ENCODE measurements at regions not wholly inside any gene's neighbourhood (a gene's known extent, or its start where the extent isn't known, plus 50 kb on each side); places are given as distances from the start of the nearest gene placed in this dataset.

DNA sequence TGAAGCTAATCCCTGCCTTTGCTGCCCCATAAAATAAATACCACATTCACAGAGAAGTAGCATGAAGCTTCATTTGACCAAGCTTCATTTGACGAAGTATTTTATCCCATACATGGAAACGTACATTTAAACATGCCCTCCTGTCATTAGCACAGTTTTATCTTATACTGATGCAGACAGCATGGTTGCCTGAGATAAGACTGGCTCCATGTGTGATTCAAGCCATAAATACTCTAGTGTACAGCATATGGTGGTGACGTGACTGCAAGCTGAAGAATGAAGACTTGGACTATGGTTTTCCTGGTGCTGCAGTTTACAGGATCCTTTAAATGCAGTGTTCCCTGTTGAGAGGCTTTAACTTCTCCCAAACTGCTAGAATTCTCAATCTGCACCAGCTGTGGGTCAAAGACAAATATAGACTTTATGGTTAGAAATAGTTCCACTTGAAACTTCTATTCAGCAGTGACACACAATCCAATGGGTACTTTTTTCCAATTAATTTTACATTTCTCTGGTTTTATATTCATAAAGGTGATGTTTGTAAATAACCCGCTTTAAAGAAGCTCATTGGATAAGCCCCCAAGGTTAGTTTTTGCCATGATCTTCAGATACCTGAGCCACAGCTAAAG, 64.9 kb downstream of the CYB561 start:
- CTCF ChIA-PET = interaction anchor here (1.1 to 2.1 kb wide), 3 partner anchors 26 to 678 kb away, joined by 3 to 5 read pairs (median 3); no protein-coding TSS in a partner anchor
- H3K27me3 Mint-ChIP-seq = peaks cover 0 to 2% of the 10 kb centered on the region in 2 donors
- POLR2A ChIA-PET = no interaction called here
- H3K9me3 ChIP-seq (ENCODE audit: low read length) = no peaks in the 10 kb centered on the region
- H3K27ac ChIP-seq (ENCODE audit: low read depth, low read length) = no peak overlapping the region
- no peaks in the 10 kb centered on the region for H3K27me3 ChIP-seq (ENCODE audit: insufficient read depth, low read length, poor library complexity, severe bottlenecking)
- H3K4me1 Mint-ChIP-seq = peaks cover 7 to 11% (median 7%) of the 10 kb centered on the region in 3 donors
- H3K36me3 ChIP-seq (ENCODE audit: insufficient read depth, low read length) = no peaks in the 10 kb centered on the region
- no peak overlapping the region for H3K4me3 ChIP-seq (ENCODE audit: low read length)
- no peaks in the 10 kb centered on the region for H3K4me1 ChIP-seq (ENCODE audit: insufficient read depth, low read length)
- no peak for DNase-seq
- no peak overlapping the region for H3K4me3 Mint-ChIP-seq
- peaks cover 8 to 28% (median 19%) of the 10 kb centered on the region in 3 donors for H3K36me3 Mint-ChIP-seq
- no peak overlapping the region for H3K27ac Mint-ChIP-seq
- peaks cover 0 to 4% (median 0%) of the 10 kb centered on the region in 5 donors for H3K9me3 Mint-ChIP-seq

GRCh38 chr17:63382136-63382535, 64.0 kb downstream of the CYB561 start:
- Mint-ChIP-seq H3K4me3 (no peak overlapping the region), H3K27me3 (peaks cover 0 to 2% of the 10 kb centered on the region in 2 donors), H3K36me3 (peaks cover 8 to 26% (median 19%) of the 10 kb centered on the region in 3 donors), H3K4me1 (peaks cover 7 to 11% (median 7%) of the 10 kb centered on the region in 3 donors), H3K9me3 (peaks cover 0 to 4% (median 0%) of the 10 kb centered on the region in 5 donors), H3K27ac (peak overlapping the region in 1 of 8 donors; percentile 75)
- H3K36me3 ChIP-seq (ENCODE audit: insufficient read depth, low read length) = no peaks in the 10 kb centered on the region
- POLR2A ChIA-PET = no interaction called here
- no peak overlapping the region for H3K4me3 ChIP-seq (ENCODE audit: low read length)
- H3K9me3 ChIP-seq (ENCODE audit: low read length) = no peaks in the 10 kb centered on the region
- CTCF ChIA-PET = interaction anchor here (1.1 to 2.1 kb wide), 2 partner anchors 25 to 230 kb away, joined by 3 to 5 read pairs; no protein-coding TSS in a partner anchor
- DNase-seq = no peak
- H3K27me3 ChIP-seq (ENCODE audit: insufficient read depth, low read length, poor library complexity, severe bottlenecking) = no peaks in the 10 kb centered on the region
- H3K4me1 ChIP-seq (ENCODE audit: insufficient read depth, low read length) = no peaks in the 10 kb centered on the region
- H3K27ac ChIP-seq (ENCODE audit: low read depth, low read length) = no peak overlapping the region

Data from CD8-positive, alpha-beta memory T cell (primary cell).